ENCODE measurements at regions not wholly inside any gene's neighbourhood (a gene's known extent, or its start where the extent isn't known, plus 50 kb on each side); places are given as distances from the start of the nearest gene placed in this dataset.

DNA sequence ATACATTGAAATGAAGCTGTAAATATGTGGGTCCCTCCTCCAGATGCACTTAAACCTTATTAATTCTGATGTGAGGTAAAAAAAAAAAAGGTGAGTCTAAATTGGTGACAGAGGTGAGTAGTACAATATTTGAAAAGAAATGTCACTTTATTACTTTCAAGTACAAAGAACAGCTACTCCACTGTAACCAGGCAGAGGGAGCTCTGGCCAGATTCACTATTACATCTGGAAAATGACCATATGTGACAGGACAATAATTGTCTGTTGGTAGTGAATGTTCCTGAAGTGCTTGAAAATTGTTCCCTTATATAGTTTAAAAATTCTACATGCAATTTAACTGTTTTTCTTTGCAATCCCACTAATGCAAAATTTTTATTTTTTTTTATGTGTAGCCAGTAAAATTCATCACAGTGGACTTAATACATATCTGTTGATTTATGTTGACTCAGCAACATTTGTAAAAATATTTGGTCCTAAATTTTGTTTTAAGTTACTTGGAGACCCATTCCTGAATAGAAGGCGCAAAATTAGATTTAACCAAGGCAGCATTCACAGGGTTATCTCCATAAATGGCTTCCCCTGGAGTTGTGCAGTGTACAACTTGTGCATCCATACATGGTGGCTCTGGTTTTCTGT lies 231.9 kb upstream of the TBC1D5 start:
- TF ChIP-seq POLR2A (IDR thresholded peaks at IDR 0.05; ENCODE audit: low read depth, low read length) (no peak), POLR2AphosphoS5 (IDR thresholded peaks at IDR 0.05; ENCODE audit: low read depth, low read length) (no peak), TAF1 (IDR thresholded peaks at IDR 0.05; ENCODE audit: low read depth, low read length) (no peak), SPI1 (IDR thresholded peaks at IDR 0.05; ENCODE audit: low read depth, low read length) (no peak), PAX5 (IDR thresholded peaks at IDR 0.05; ENCODE audit: insufficient read depth, low read length, severe bottlenecking) (no peak)

Measured in GM12891 (cell line).